ENCODE measurements at regions not wholly inside any gene's neighbourhood (a gene's known extent, or its start where the extent isn't known, plus 50 kb on each side); places are given as distances from the start of the nearest gene placed in this dataset.

DNA sequence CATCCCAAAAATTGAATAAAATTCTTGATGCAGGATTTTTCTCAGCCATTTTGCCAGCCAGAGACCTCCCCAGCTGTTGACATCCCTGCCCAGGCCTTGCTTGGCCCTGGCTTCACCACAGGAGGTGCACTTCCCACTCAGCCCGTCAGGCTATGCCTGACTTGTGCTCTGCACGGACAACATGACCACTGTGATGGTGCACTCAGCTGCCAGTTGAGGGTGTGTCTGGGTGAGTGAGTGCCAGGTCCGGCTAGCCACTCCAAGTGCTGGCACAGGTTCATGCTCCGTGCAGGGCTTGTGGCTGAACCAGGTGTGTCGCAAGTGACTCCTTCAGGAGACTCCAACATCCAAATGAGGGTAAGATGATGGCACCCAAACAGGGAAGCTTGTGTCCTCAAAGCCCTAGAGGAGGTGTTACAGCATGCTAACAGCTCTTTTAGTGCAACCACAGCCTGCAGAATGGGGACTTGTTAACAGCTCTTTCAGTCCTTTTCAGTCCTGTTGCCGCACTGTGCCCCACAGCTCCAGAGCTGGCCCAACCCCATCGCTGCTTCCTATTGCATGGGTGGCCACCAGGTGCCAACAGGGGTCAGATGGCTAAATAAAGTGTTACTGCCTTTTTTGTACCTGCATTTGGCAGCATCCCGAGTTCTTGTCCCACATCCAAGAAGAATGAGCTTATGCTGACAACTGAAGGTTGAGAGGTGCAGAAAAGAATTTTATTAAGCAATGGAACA, 380.7 kb downstream of the SLITRK5 start:
- DNase-seq (ENCODE audit: low spot score), result no peak
- in situ Hi-C loops (cut with HindIII; ENCODE audit: low sequenced_read_pairs), result no loop called here

DNA sequence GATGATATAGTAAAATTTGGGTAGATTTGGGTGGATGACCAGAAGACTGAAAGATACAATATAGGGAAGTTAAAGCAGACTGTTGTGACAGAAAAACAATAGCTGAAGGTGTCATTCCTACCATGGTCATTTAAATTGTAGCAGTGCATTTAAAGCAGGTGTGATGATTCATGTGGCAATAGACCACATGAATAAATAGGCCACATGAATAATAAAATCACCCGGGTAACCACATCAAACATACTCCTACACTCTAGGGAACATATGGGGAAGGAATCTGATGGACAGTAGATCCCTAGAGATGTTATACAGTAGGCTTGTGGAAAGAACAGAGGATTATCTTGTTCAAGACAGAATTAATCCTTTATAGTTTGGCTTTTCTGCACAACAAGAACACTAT, 392.6 kb downstream of the SLITRK5 start:
- in situ Hi-C loops (cut with HindIII; ENCODE audit: low sequenced_read_pairs), result no loop called here
- no peak for DNase-seq (ENCODE audit: low spot score)

GRCh38 chr13:88066847-88067246, 395.7 kb downstream of the SLITRK5 start:
- in situ Hi-C loops (cut with HindIII; ENCODE audit: low sequenced_read_pairs), result no loop called here
- no peak for DNase-seq (ENCODE audit: low spot score)

GRCh38 chr13:88068316-88068715, 397.1 kb downstream of the SLITRK5 start:
- no peak for DNase-seq (ENCODE audit: low spot score)
- in situ Hi-C loops (cut with HindIII; ENCODE audit: low sequenced_read_pairs), result no loop called here

DNA sequence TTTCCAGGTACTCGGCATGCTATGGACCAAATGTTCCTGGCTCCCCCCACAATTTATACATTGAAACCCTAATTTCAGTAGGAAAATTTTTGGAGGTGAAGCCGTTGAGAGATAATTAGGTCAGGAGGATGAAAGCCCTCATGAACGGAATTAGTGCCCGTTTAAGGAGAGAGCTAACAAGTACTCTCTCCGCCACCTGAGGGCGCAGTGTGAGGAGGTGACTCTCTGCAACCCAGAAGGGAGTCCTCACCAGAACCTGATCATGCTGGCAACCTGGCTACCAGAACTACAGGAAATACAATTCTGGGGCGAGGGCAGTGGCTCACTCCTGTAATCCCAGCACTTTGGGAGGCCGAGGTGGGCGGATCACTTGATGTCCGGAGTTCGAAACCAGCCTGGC, 397.8 kb downstream of the SLITRK5 start:
- in situ Hi-C loops (cut with HindIII; ENCODE audit: low sequenced_read_pairs), result no loop called here

DNA sequence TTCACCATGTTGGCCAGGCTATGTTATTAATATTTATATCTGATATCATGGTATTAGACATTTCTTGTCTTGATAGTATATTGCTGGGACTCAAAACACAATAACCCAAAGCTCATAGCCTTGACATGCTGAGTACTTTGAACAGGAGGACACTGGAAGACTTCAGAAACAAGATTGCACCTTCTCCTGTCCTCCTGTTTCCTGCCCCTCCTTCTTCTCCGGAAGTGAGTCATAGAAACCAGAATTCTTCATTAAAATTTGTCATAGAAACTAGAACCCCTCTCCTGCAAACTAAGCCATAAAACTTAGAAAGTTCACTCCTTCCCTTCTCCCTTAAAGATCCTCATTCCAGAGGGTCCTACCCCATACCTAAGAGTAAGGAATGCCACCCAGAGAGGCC, 400.2 kb downstream of the SLITRK5 start:
- in situ Hi-C loops (cut with HindIII; ENCODE audit: low sequenced_read_pairs), result no loop called here
- no peak for DNase-seq (ENCODE audit: low spot score)

More for the DNA sequence above, 397.8 kb downstream of the SLITRK5 start:
- no peak for DNase-seq (ENCODE audit: low spot score)

- in situ Hi-C loops (cut with HindIII; ENCODE audit: low sequenced_read_pairs), result no loop called here
- no peak for DNase-seq (ENCODE audit: low spot score)
These were observed 403.8 kb downstream of the SLITRK5 start for GRCh38 chr13:88074794-88075510.

- in situ Hi-C loops (cut with HindIII; ENCODE audit: low sequenced_read_pairs), result no loop called here
- no peak for DNase-seq (ENCODE audit: low spot score)
These were observed 413.9 kb downstream of the SLITRK5 start for GRCh38 chr13:88085036-88085435.

- DNase-seq (ENCODE audit: low spot score), result no peak
- in situ Hi-C loops (cut with HindIII; ENCODE audit: low sequenced_read_pairs), result no loop called here
These were observed 415.4 kb downstream of the SLITRK5 start for GRCh38 chr13:88086577-88086976.

DNA sequence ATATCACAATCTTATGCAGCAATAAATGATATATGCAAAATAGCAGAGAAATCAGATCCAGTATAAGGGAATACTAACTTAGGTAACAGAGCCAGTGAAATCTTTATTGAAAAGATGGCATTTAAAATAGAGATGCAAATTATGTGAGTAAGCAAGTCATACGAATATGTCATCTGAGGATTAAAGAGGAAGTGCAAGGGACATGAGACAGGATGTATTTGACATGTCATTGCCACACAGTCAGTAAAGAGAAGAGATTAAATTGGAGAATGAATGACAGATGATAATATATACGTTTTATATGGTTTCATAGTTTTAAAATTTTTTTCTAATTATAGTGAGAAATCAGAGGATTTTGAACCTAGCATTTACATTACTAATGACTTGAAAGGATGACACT, 426.4 kb downstream of the SLITRK5 start:
- in situ Hi-C loops (cut with HindIII; ENCODE audit: low sequenced_read_pairs), result no loop called here
- no peak for DNase-seq (ENCODE audit: low spot score)

- in situ Hi-C loops (cut with HindIII; ENCODE audit: low sequenced_read_pairs), result no loop called here
- DNase-seq (ENCODE audit: low spot score), result no peak
These were observed 432.7 kb downstream of the SLITRK5 start for GRCh38 chr13:88103824-88104223.

DNA sequence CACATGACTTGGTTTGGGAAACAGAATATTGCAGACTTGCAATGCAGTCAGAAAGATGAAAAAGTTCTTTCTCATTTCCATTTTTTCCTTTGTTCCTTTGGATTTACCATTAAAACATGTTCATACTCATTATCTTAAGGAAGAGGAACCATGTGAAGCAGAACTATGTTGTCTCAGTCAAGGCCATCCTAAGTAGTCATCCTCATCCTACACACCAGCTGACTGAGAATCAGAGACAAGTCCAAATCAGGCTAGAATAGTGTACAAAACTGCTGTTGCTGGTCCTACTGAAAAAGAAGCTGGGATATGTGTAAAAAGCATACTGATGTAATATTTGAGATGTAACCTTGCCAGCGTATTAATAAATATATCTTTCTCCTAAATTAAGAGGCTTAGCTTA, 433.4 kb downstream of the SLITRK5 start:
- no peak for DNase-seq (ENCODE audit: low spot score)
- in situ Hi-C loops (cut with HindIII; ENCODE audit: low sequenced_read_pairs), result no loop called here

DNA sequence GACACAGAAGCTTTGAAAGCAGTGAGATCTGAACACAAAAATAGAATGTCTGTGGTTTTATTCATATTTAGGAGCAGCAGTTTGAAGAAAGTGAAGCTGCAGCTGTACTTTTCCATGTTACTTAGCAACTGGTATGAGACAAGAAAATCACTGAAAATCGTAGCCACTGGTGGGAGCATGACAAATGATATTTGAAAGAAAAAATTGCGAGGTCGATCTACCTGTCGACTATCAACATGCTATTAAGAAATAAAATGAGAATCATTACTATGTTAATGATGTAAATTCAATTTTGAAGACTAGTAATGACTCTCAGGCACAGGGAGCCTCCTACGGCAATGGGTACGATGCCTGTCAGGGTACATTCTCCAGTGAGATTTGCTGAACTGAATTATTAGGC, 436.4 kb downstream of the SLITRK5 start:
- no peak for DNase-seq (ENCODE audit: low spot score)
- in situ Hi-C loops (cut with HindIII; ENCODE audit: low sequenced_read_pairs), result no loop called here

DNA sequence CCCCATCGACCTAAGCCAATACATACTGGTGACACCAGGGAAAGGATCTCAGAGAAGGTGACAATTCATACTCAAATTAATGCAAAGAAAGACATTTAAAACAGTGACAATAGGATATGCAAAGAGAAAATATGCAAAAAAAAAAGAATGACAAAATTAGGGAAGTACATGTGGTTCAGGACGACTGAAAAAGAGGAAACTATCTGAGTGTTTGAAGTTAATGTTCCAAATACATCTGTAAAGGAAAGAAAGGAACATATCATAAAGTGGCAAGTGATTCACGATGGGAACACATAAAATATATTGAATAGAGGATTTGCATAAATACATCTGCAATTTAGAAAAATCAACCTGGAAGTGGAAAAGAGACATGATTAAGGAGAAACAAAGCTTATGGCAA, 441.4 kb downstream of the SLITRK5 start:
- in situ Hi-C loops (cut with HindIII; ENCODE audit: low sequenced_read_pairs), result no loop called here
- no peak for DNase-seq (ENCODE audit: low spot score)

- in situ Hi-C loops (cut with HindIII; ENCODE audit: low sequenced_read_pairs), result no loop called here
These were observed 444.8 kb downstream of the SLITRK5 start for GRCh38 chr13:88115976-88116375.

GRCh38 chr13:88118952-88119351, 447.8 kb downstream of the SLITRK5 start:
- in situ Hi-C loops (cut with HindIII; ENCODE audit: low sequenced_read_pairs), result no loop called here
- no peak for DNase-seq (ENCODE audit: low spot score)

More at GRCh38 chr13:88115976-88116375, 444.8 kb downstream of the SLITRK5 start:
- DNase-seq (ENCODE audit: low spot score), result no peak

DNA sequence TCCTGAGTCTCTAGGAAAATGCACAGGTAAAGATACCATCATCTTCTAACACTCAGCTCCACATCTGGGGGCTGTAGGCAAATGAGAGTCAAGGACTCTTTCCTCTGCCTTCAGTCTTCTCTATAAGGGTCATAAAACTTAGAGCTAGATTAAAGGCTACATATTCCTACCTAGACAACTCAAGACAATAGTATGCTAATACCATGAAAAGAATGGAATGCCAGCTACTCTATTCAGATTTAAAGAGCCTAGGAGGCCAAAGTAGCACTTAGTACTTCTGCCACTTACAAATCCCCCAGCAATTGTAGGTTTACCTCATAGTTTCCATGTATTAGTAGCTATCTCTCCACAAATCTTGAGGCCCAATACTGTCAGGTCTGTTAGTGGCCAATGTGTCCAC, 453.0 kb downstream of the SLITRK5 start:
- DNase-seq (ENCODE audit: low spot score), result no peak
- in situ Hi-C loops (cut with HindIII; ENCODE audit: low sequenced_read_pairs), result no loop called here

DNA sequence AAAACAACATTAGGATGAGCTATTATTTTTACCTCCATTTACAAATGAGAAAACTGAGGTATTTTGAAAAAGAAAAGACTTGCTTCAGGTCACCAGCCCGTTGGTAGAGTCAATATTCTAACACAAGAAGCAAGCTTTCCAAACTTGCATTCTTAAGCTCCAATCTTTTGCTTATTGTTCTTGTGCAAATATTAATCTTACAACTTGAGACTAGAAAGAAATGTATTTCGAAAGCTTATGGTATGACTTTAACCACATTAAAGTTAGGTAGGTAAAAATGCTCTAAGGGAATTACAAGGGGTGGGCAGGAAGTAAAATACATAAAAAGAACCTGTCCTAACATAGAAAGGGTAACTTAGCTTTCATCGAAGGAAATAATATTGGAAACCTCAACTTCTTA, 453.9 kb downstream of the SLITRK5 start:
- in situ Hi-C loops (cut with HindIII; ENCODE audit: low sequenced_read_pairs), result no loop called here
- no peak for DNase-seq (ENCODE audit: low spot score)

GRCh38 chr13:88136098-88136790, 465.1 kb downstream of the SLITRK5 start:
- in situ Hi-C loops (cut with HindIII; ENCODE audit: low sequenced_read_pairs), result no loop called here
- no peak for DNase-seq (ENCODE audit: low spot score)

DNA sequence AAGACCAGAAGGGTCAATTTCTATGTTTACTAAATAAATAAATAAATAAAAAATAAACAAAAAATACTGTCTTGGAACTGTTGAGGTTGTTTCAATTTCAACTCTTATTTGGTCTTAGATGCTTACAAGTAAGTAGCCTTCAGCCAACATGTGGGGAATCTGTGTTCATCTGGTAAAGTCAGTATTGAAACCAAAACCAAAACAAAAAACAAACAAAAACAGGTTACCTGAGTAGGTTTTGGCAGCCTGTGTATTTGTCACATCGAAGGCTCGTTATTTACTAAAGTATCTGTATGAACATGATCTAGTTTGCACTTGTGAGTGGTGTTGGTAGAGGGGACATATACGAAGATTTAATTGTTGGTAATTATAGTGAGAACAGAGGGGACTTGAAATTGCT, 471.5 kb downstream of the SLITRK5 start:
- in situ Hi-C loops (cut with HindIII; ENCODE audit: low sequenced_read_pairs), result no loop called here
- DNase-seq (ENCODE audit: low spot score), result no peak
